ENCODE measurements at regions not wholly inside any gene's neighbourhood (a gene's known extent, or its start where the extent isn't known, plus 50 kb on each side); places are given as distances from the start of the nearest gene placed in this dataset.

DNA sequence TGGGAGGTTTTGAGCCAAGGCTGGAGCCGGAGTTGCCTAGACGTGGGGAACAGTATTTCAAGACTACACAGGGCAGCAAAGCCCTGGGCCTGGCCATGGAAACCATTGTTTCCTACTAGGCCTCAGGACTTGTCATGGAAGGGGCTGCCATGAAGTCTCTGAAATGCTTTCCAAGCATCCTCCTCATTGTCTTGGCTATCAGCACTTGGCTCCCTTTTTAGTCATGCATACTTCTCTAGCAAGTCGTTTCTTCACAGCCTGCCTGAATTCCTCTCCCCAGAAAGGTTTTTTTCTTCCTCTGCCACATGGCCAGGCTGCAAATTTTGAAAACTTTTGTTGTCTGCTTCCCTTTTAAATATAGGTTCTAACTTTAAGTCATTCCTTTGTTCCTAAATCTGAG is 406.6 kb upstream of the TMPRSS15 start:
- H2AFZ ChIP-seq (ENCODE audit: low read depth, low read length, poor library complexity, severe bottlenecking): no peak overlapping the region
- RAD21 ChIA-PET (ENCODE audit: low non-redundant PET in 1 of 2, low total read pairs in 2 of 2, uncharacterized antibody in 2 of 2, unreplicated experiment in 2 of 2): no interaction called here

DNA sequence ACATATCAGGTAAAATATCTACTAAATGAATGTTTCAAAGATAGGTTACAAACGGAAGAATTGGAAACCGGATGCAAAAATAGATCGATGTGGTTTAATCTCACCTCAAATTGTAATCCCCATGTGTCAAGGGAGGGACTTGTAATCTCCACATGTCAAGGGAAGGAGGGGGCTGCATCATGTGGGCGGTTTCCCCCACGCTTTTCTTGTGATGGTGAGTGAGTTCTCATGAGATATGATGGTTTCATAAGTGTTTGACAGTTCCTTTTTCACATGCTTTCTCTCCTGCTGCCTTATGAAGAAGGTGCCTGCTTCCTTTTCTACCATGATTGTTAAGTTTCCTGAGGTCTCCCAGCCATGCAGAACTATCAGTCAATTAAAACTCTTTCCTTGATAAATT is 408.7 kb upstream of the TMPRSS15 start:
- DNase-seq (ENCODE audit: low read depth, low spot score) (no peak), ATAC-seq (no peak)
- CTCF ChIA-PET: no interaction called here
- Histone ChIP-seq H3K9ac (ENCODE audit: low read length) (no peak overlapping the region), H3K36me3 (ENCODE audit: control insufficient read depth in 1 of 2, insufficient read depth in 2 of 2, low read length in 2 of 2) (no peaks in the 10 kb centered on the region), H3K27ac (ENCODE audit: low read depth, low read length) (no peak overlapping the region), H3K9me2 (ENCODE audit: insufficient read depth) (no peaks in the 10 kb centered on the region), H3K4me1 (ENCODE audit: control insufficient read depth in 1 of 2, insufficient read depth in 2 of 2, low read length in 2 of 2) (no peaks in the 10 kb centered on the region), H3K27me3 (ENCODE audit: insufficient read depth, low read length) (no peaks in the 10 kb centered on the region), H4K20me1 (ENCODE audit: insufficient read depth) (no peaks in the 10 kb centered on the region), H3K4me2 (ENCODE audit: low read length) (no peak overlapping the region), H3K79me2 (ENCODE audit: insufficient read depth, low read length) (no peaks in the 10 kb centered on the region), H3K4me3 (replicated peaks in 1 of 2; ENCODE audit: low read depth in 1 of 2, low read length in 2 of 2) (no peak overlapping the region), H2AFZ (ENCODE audit: low read depth, low read length, poor library complexity, severe bottlenecking) (no peak overlapping the region), H3K9me3 (ENCODE audit: control insufficient read depth in 1 of 2, insufficient read depth in 1 of 2, low read depth in 1 of 2, low read length in 2 of 2) (peaks cover 30 to 32% of the 10 kb centered on the region in 2 experiments; a peak in 2 of 4 replicates)
- POLR2A ChIA-PET: no interaction called here
- intact Hi-C loops (cut with micrococcal nuclease): no loop called here
- TF ChIP-seq RAD21 (IDR thresholded peaks at IDR 0.05; ENCODE audit: low read depth) (no peak), POLR2AphosphoS5 (IDR thresholded peaks at IDR 0.05; ENCODE audit: low read depth, low read length) (no peak), EZH2 (IDR thresholded peaks at IDR 0.05) (no peak), CBX3 (IDR thresholded peaks at IDR 0.05; ENCODE audit: low read depth) (no peak)
- TF ChIP-seq, protein P1, sequence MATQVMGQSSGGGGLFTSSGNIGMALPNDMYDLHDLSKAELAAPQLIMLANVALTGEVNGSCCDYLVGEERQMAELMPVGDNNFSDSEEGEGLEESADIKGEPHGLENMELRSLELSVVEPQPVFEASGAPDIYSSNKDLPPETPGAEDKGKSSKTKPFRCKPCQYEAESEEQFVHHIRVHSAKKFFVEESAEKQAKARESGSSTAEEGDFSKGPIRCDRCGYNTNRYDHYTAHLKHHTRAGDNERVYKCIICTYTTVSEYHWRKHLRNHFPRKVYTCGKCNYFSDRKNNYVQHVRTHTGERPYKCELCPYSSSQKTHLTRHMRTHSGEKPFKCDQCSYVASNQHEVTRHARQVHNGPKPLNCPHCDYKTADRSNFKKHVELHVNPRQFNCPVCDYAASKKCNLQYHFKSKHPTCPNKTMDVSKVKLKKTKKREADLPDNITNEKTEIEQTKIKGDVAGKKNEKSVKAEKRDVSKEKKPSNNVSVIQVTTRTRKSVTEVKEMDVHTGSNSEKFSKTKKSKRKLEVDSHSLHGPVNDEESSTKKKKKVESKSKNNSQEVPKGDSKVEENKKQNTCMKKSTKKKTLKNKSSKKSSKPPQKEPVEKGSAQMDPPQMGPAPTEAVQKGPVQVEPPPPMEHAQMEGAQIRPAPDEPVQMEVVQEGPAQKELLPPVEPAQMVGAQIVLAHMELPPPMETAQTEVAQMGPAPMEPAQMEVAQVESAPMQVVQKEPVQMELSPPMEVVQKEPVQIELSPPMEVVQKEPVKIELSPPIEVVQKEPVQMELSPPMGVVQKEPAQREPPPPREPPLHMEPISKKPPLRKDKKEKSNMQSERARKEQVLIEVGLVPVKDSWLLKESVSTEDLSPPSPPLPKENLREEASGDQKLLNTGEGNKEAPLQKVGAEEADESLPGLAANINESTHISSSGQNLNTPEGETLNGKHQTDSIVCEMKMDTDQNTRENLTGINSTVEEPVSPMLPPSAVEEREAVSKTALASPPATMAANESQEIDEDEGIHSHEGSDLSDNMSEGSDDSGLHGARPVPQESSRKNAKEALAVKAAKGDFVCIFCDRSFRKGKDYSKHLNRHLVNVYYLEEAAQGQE (IDR thresholded peaks at IDR 0.05; ENCODE audit: low read depth): no peak
- TF ChIP-seq, protein P2, sequence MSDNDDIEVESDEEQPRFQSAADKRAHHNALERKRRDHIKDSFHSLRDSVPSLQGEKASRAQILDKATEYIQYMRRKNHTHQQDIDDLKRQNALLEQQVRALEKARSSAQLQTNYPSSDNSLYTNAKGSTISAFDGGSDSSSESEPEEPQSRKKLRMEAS (IDR thresholded peaks at IDR 0.05): no peak
- RAD21 ChIA-PET (ENCODE audit: low non-redundant PET in 1 of 2, low total read pairs in 2 of 2, uncharacterized antibody in 2 of 2, unreplicated experiment in 2 of 2): no interaction called here
- BruUV-seq (replicated peaks): no TSS peak

More for the DNA sequence above, 406.6 kb upstream of the TMPRSS15 start:
- no peaks in the 10 kb centered on the region for H3K79me2 ChIP-seq (ENCODE audit: insufficient read depth, low read length)
- BruUV-seq (replicated peaks): no TSS peak
- no peak overlapping the region for H3K4me2 ChIP-seq (ENCODE audit: low read length)
- H3K9me3 ChIP-seq (ENCODE audit: control insufficient read depth in 1 of 2, insufficient read depth in 1 of 2, low read depth in 1 of 2, low read length in 2 of 2): peaks cover 23 to 26% of the 10 kb centered on the region in 2 experiments; a peak in 2 of 4 replicates
- H3K27ac ChIP-seq (ENCODE audit: low read depth, low read length): no peak overlapping the region
- no peak overlapping the region for H3K4me3 ChIP-seq (replicated peaks in 1 of 2; ENCODE audit: low read depth in 1 of 2, low read length in 2 of 2)
- H3K36me3 ChIP-seq (ENCODE audit: control insufficient read depth in 1 of 2, insufficient read depth in 2 of 2, low read length in 2 of 2): no peaks in the 10 kb centered on the region
- H4K20me1 ChIP-seq (ENCODE audit: insufficient read depth): no peaks in the 10 kb centered on the region
- ChIA-PET POLR2A (no interaction called here), CTCF (no interaction called here)
- H3K4me1 ChIP-seq (ENCODE audit: control insufficient read depth in 1 of 2, insufficient read depth in 2 of 2, low read length in 2 of 2): no peaks in the 10 kb centered on the region
- intact Hi-C loops (cut with micrococcal nuclease): no loop called here
- H3K27me3 ChIP-seq (ENCODE audit: insufficient read depth, low read length): no peaks in the 10 kb centered on the region
- no peaks in the 10 kb centered on the region for H3K9me2 ChIP-seq (ENCODE audit: insufficient read depth)
- ATAC-seq (no peak), DNase-seq (ENCODE audit: low read depth, low spot score) (no peak)
- TF ChIP-seq POLR2A (IDR thresholded peaks at IDR 0.05; ENCODE audit: borderline replicate concordance, extremely low read depth, insufficient read depth, insufficient read length) (no peak), POLR2AphosphoS5 (IDR thresholded peaks at IDR 0.05; ENCODE audit: low read depth, low read length) (no peak), SIN3A (IDR thresholded peaks at IDR 0.05; ENCODE audit: low read depth) (no peak), SP1 (IDR thresholded peaks at IDR 0.05; ENCODE audit: low read depth) (no peak), ZFX (IDR thresholded peaks at IDR 0.05) (no peak), SRF (IDR thresholded peaks at IDR 0.05; ENCODE audit: low read depth) (no peak), YY1 (IDR thresholded peaks at IDR 0.05; ENCODE audit: extremely low read depth, insufficient replicate concordance, low read depth, low read length) (no peak), EZH2phosphoT487 (IDR thresholded peaks at IDR 0.05; ENCODE audit: borderline replicate concordance) (no peak), TCF7L2 (IDR thresholded peaks at IDR 0.05; ENCODE audit: borderline replicate concordance, extremely low read depth, insufficient read depth, insufficient read length) (no peak), CEBPB (IDR thresholded peaks at IDR 0.05; ENCODE audit: low read depth) (no peak)
- H3K9ac ChIP-seq (ENCODE audit: low read length): no peak overlapping the region

Measured in HCT116 (cell line).